ENCODE measurements at regions not wholly inside any gene's neighbourhood (a gene's known extent, or its start where the extent isn't known, plus 50 kb on each side); places are given as distances from the start of the nearest gene placed in this dataset.
"Not testable (repeated sequence)": the region's sequence is repeated elsewhere in the genome, so short reads cannot be mapped to it uniquely, and the experiment has no call there.

- not testable (repeated sequence) for DNase-seq
Measured at GRCh38 chr1:222470252-222470805, 77.6 kb downstream of the HHIPL2 start.

- DNase-seq, result no peak
Measured at GRCh38 chr1:222466150-222466865, 81.6 kb downstream of the HHIPL2 start.

GRCh38 chr1:222465211-222466041 is 82.5 kb downstream of the HHIPL2 start:
- DNase-seq, result peak; percentile 89

- no peak for DNase-seq
Measured at GRCh38 chr1:222464841-222465210, 83.1 kb downstream of the HHIPL2 start.

GRCh38 chr1:222463059-222463730 is 84.7 kb downstream of the HHIPL2 start:
- no peak for DNase-seq

- DNase-seq, result no peak
Measured at GRCh38 chr1:222462601-222463000, 85.3 kb downstream of the HHIPL2 start.

GRCh38 chr1:222461941-222462340 is 86.0 kb downstream of the HHIPL2 start:
- DNase-seq, result no peak

- DNase-seq, result no peak
Measured at GRCh38 chr1:222459652-222460051, 88.3 kb downstream of the HHIPL2 start.

- no peak for DNase-seq
Measured at GRCh38 chr1:222457513-222457912, 90.4 kb downstream of the HHIPL2 start.

- DNase-seq, result no peak
Measured at GRCh38 chr1:222457084-222457483, 90.8 kb downstream of the HHIPL2 start.

GRCh38 chr1:222455188-222455879 is 92.6 kb downstream of the HHIPL2 start:
- DNase-seq, result peak; percentile 80

- no peak for DNase-seq
Measured at GRCh38 chr1:222454782-222455181, 93.1 kb downstream of the HHIPL2 start.

GRCh38 chr1:222454186-222454585 is 93.7 kb downstream of the HHIPL2 start:
- DNase-seq, result no peak

- no peak for DNase-seq
Measured at GRCh38 chr1:222452031-222452430, 95.9 kb downstream of the HHIPL2 start.

- DNase-seq, result no peak
Measured at GRCh38 chr1:222443566-222443965, 104.3 kb downstream of the HHIPL2 start.

- no peak for DNase-seq
Measured at GRCh38 chr1:222441066-222441465, 106.8 kb downstream of the HHIPL2 start.

- no peak for DNase-seq
Measured at GRCh38 chr1:222424826-222425225, 123.1 kb downstream of the HHIPL2 start.

- no peak for DNase-seq
Measured at GRCh38 chr1:222421380-222421779, 126.5 kb downstream of the HHIPL2 start.

GRCh38 chr1:222420633-222421032 is 127.3 kb downstream of the HHIPL2 start:
- DNase-seq, result no peak

GRCh38 chr1:222418654-222419053 is 129.2 kb downstream of the HHIPL2 start:
- no peak for DNase-seq

- no peak for DNase-seq
Measured at GRCh38 chr1:222417264-222417663, 130.6 kb downstream of the HHIPL2 start.

- no peak for DNase-seq
Measured at GRCh38 chr1:222416001-222416791, 131.7 kb downstream of the HHIPL2 start.
